ENCODE measurements at regions not wholly inside any gene's neighbourhood (a gene's known extent, or its start where the extent isn't known, plus 50 kb on each side); places are given as distances from the start of the nearest gene placed in this dataset.

- Mint-ChIP-seq H3K9me3 (ENCODE audit: unreplicated experiment) (peaks cover 6% of the 10 kb centered on the region), H3K27ac (ENCODE audit: unreplicated experiment) (peak overlapping the region; percentile 69), H3K4me3 (ENCODE audit: unreplicated experiment) (no peak overlapping the region), H3K4me1 (ENCODE audit: low read depth, unreplicated experiment) (peaks cover 12% of the 10 kb centered on the region), H3K27me3 (ENCODE audit: low read depth, unreplicated experiment) (no peaks in the 10 kb centered on the region), H3K36me3 (ENCODE audit: low read depth, unreplicated experiment) (peaks cover 4% of the 10 kb centered on the region)
- H3K36me3 ChIP-seq (ENCODE audit: insufficient read depth, low read length) = no peaks in the 10 kb centered on the region
- H4K20me1 ChIP-seq (ENCODE audit: insufficient read depth, low read length) = no peaks in the 10 kb centered on the region
- no peaks in the 10 kb centered on the region for H3K4me1 ChIP-seq (ENCODE audit: insufficient read depth, low read length)
- no peak overlapping the region for H3K4me3 ChIP-seq (ENCODE audit: insufficient read depth, low read depth, low read length)
- no peaks in the 10 kb centered on the region for H3K9me3 ChIP-seq (ENCODE audit: insufficient read depth, low read depth, low read length)
- H3K27ac ChIP-seq (ENCODE audit: low read depth, low read length) = no peak overlapping the region
- TF ChIP-seq EZH2 (IDR thresholded peaks at IDR 0.05; ENCODE audit: insufficient read depth, low read length) (no peak), CTCF (IDR thresholded peaks at IDR 0.05; ENCODE audit: insufficient read depth, low read depth, low read length) (no peak)
- H3K27me3 ChIP-seq (ENCODE audit: insufficient read depth, low read length) = no peaks in the 10 kb centered on the region
- H2AFZ ChIP-seq (ENCODE audit: low read depth, low read length) = no peak overlapping the region
- no peaks in the 10 kb centered on the region for H3K79me2 ChIP-seq (ENCODE audit: insufficient read depth, low read length)
- H3K9ac ChIP-seq (ENCODE audit: low read length) = no peak overlapping the region
- peak; percentile 65 for DNase-seq (ENCODE audit: low read depth)
- H3K4me2 ChIP-seq (ENCODE audit: low read length) = no peak overlapping the region
- peak; percentile 77 for FAIRE-seq
These were observed 545.1 kb upstream of the GJE1 start for GRCh38 chr6:141587482-141588266.

DNA sequence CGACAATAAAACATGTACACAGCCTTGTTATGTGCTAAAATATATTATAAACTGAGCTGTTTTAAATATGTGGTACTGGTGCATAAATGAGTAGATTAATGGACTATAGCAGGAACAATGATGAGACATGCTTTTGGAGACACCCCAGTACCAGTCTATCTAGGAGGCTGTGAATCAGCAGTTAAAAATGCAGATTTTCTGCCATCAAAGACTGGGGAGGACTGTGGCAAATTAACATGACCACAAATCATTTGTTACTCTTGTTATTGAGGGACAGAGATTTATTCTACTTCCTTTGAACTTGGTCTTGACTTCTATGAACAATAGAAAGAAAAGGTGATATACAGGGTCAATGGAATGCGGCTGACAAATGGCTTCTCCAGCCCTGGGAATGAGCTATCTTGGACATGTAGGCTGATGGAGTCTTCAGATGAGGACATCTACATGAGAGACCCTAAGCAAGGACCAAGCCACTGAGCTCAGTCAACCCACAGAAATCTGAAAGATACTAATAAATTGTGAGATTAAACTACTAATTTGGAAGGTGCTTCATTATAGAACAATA lies 551.7 kb upstream of the GJE1 start:
- Mint-ChIP-seq H3K27me3 (ENCODE audit: low read depth, unreplicated experiment) (no peaks in the 10 kb centered on the region), H3K36me3 (ENCODE audit: low read depth, unreplicated experiment) (no peaks in the 10 kb centered on the region), H3K9me3 (ENCODE audit: unreplicated experiment) (no peaks in the 10 kb centered on the region), H3K27ac (ENCODE audit: unreplicated experiment) (no peak overlapping the region), H3K4me1 (ENCODE audit: low read depth, unreplicated experiment) (peaks cover 5% of the 10 kb centered on the region), H3K4me3 (ENCODE audit: unreplicated experiment) (no peak overlapping the region)
- no peak overlapping the region for H3K9ac ChIP-seq (ENCODE audit: low read length)
- no peak overlapping the region for H3K4me2 ChIP-seq (ENCODE audit: low read length)
- H3K36me3 ChIP-seq (ENCODE audit: insufficient read depth, low read length) = no peaks in the 10 kb centered on the region
- no peaks in the 10 kb centered on the region for H3K79me2 ChIP-seq (ENCODE audit: insufficient read depth, low read length)
- H3K4me1 ChIP-seq (ENCODE audit: insufficient read depth, low read length) = no peaks in the 10 kb centered on the region
- no peak overlapping the region for H3K4me3 ChIP-seq (ENCODE audit: insufficient read depth, low read depth, low read length)
- DNase-seq (ENCODE audit: low read depth) (peak; percentile 94), FAIRE-seq (peak; percentile 92)
- TF ChIP-seq EZH2 (IDR thresholded peaks at IDR 0.05; ENCODE audit: insufficient read depth, low read length) (no peak), CTCF (IDR thresholded peaks at IDR 0.05; ENCODE audit: insufficient read depth, low read depth, low read length) (no peak)
- no peaks in the 10 kb centered on the region for H4K20me1 ChIP-seq (ENCODE audit: insufficient read depth, low read length)
- no peak overlapping the region for H3K27ac ChIP-seq (ENCODE audit: low read depth, low read length)
- H2AFZ ChIP-seq (ENCODE audit: low read depth, low read length) = no peak overlapping the region
- no peaks in the 10 kb centered on the region for H3K27me3 ChIP-seq (ENCODE audit: insufficient read depth, low read length)
- no peaks in the 10 kb centered on the region for H3K9me3 ChIP-seq (ENCODE audit: insufficient read depth, low read depth, low read length)

GRCh38 chr6:141580131-141580530 lies 552.6 kb upstream of the GJE1 start:
- Histone ChIP-seq H3K27me3 (ENCODE audit: insufficient read depth, low read length) (no peaks in the 10 kb centered on the region), H4K20me1 (ENCODE audit: insufficient read depth, low read length) (no peaks in the 10 kb centered on the region), H3K27ac (ENCODE audit: low read depth, low read length) (no peak overlapping the region), H3K4me2 (ENCODE audit: low read length) (no peak overlapping the region), H3K9me3 (ENCODE audit: insufficient read depth, low read depth, low read length) (no peaks in the 10 kb centered on the region), H3K4me3 (ENCODE audit: insufficient read depth, low read depth, low read length) (no peak overlapping the region), H3K79me2 (ENCODE audit: insufficient read depth, low read length) (no peaks in the 10 kb centered on the region), H3K9ac (ENCODE audit: low read length) (no peak overlapping the region), H3K4me1 (ENCODE audit: insufficient read depth, low read length) (no peaks in the 10 kb centered on the region), H2AFZ (ENCODE audit: low read depth, low read length) (no peak overlapping the region), H3K36me3 (ENCODE audit: insufficient read depth, low read length) (no peaks in the 10 kb centered on the region)
- FAIRE-seq (no peak), DNase-seq (ENCODE audit: low read depth) (peak; percentile 34)
- Mint-ChIP-seq H3K4me1 (ENCODE audit: low read depth, unreplicated experiment) (peaks cover 5% of the 10 kb centered on the region), H3K36me3 (ENCODE audit: low read depth, unreplicated experiment) (no peaks in the 10 kb centered on the region), H3K27me3 (ENCODE audit: low read depth, unreplicated experiment) (no peaks in the 10 kb centered on the region), H3K9me3 (ENCODE audit: unreplicated experiment) (no peaks in the 10 kb centered on the region), H3K4me3 (ENCODE audit: unreplicated experiment) (no peak overlapping the region), H3K27ac (ENCODE audit: unreplicated experiment) (no peak overlapping the region)
- no peak for TF ChIP-seq EZH2 (IDR thresholded peaks at IDR 0.05; ENCODE audit: insufficient read depth, low read length)
